Activated B cell treated with CpG ODN at 0.5 μM for 24 hours (primary cell): ENCODE measurements at regions not wholly inside any gene's neighbourhood (a gene's known extent, or its start where the extent isn't known, plus 50 kb on each side); places are given as distances from the start of the nearest gene placed in this dataset.

Source experiments
- ATAC-seq: fragments of 200-7000 bp; cut with Tn5 transposase; one replicate; pipeline ENCODE4 v1.10.0; 2021; ENCODE audit warnings: low read depth, mild to moderate bottlenecking, moderate library complexity
- CTCF ChIA-PET: fragments of 350-600 bp; sonication (Branson Sonifier 250); formaldehyde crosslinking; loops from one replicate; lab custom pipeline; 2021; ENCODE audit warnings: antibody characterized with exemption; lab: Charles Lee
- POLR2A ChIA-PET: fragments of 350-600 bp; sonication (Branson Sonifier 250); formaldehyde crosslinking; loops from one replicate; lab custom pipeline; 2021; ENCODE audit warnings: antibody characterized with exemption; lab: Charles Lee
- DNase-seq: peaks from one replicate; pipeline ENCODE4 v3.0.0; 2022
- H3K27ac Mint-ChIP-seq: one replicate; pipeline ENCODE4 v1.8.0; 2020; ENCODE audit warnings: mixed read lengths
- H3K27me3 Mint-ChIP-seq: one replicate; pipeline ENCODE4 v1.8.0; 2021; ENCODE audit warnings: mixed read lengths
- H3K36me3 Mint-ChIP-seq: one replicate; pipeline ENCODE4 v1.8.0; 2021; ENCODE audit warnings: low read depth, mixed read lengths
- H3K4me1 Mint-ChIP-seq: one replicate; pipeline ENCODE4 v1.8.0; 2021; ENCODE audit warnings: mixed read lengths
- H3K4me3 Mint-ChIP-seq: one replicate; pipeline ENCODE4 v1.8.0; 2020; ENCODE audit warnings: mild to moderate bottlenecking, mixed read lengths
- H3K9me3 Mint-ChIP-seq: one replicate; pipeline ENCODE4 v1.8.0; 2020; ENCODE audit warnings: mixed read lengths
- CTCF ChIP-seq: fragments of 200-600 bp; IDR thresholded peaks from one replicate; pipeline ENCODE4 v1.8.0; 2022; ENCODE audit warnings: antibody characterized with exemption, mild to moderate bottlenecking
- intact Hi-C: fragments of 100-400 bp; cut with micrococcal nuclease; formaldehyde crosslinking; loops from one replicate; pipeline ENCODE4 v1.15.1; 2024

GRCh38 chr2:43049836-43050801 lies 176.3 kb downstream of the ZFP36L2 start:
- intact Hi-C loops = no loop called here
- Mint-ChIP-seq H3K36me3 (no peaks in the 10 kb centered on the region), H3K27me3 (peaks cover 8% of the 10 kb centered on the region), H3K4me3 (no peak overlapping the region), H3K4me1 (peaks cover 14% of the 10 kb centered on the region), H3K27ac (no peak overlapping the region), H3K9me3 (no peaks in the 10 kb centered on the region)
- ChIA-PET CTCF (no interaction called here), POLR2A (interaction anchor here (0.7 kb wide), 1 partner anchor 99 kb away, joined by 6 read pairs; no protein-coding TSS in a partner anchor)
- no peak for DNase-seq
- no peak for TF ChIP-seq CTCF
- no peak for ATAC-seq

- ATAC-seq (no peak), DNase-seq (no peak)
- intact Hi-C loops = no loop called here
- Mint-ChIP-seq H3K4me3 (no peak overlapping the region), H3K9me3 (no peaks in the 10 kb centered on the region), H3K27ac (no peak overlapping the region), H3K4me1 (peaks cover 14% of the 10 kb centered on the region), H3K27me3 (peaks cover 6% of the 10 kb centered on the region), H3K36me3 (no peaks in the 10 kb centered on the region)
- TF ChIP-seq CTCF = no peak
- CTCF ChIA-PET = no interaction called here
- POLR2A ChIA-PET = no interaction called here
These were observed 179.1 kb downstream of the ZFP36L2 start for GRCh38 chr2:43047187-43047780.

DNA sequence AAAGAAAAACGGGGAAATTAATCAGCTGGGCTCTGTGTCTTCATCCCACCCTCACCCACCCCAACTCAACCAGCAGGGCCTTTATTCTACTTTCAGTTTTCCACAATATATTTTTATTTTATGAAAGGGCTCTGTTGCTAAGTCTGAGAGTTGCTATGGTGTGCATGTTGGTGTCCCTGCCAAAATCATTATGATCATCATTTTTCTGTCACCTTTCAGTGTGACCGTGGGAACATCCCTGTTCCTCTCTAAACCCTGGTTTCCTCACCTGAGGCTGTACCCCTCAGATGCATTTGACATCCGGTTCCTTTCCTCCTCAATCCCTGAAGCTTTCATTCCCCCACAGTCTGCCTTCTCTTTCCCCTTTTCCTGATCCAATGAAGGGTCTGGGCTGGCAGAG lies 180.5 kb downstream of the ZFP36L2 start:
- POLR2A ChIA-PET = no interaction called here
- Mint-ChIP-seq H3K9me3 (no peaks in the 10 kb centered on the region), H3K27me3 (peaks cover 3% of the 10 kb centered on the region), H3K4me3 (no peak overlapping the region), H3K4me1 (peaks cover 12% of the 10 kb centered on the region), H3K27ac (no peak overlapping the region), H3K36me3 (no peaks in the 10 kb centered on the region)
- no peak for TF ChIP-seq CTCF
- DNase-seq (no peak), ATAC-seq (no peak)
- intact Hi-C loops = no loop called here
- CTCF ChIA-PET = no interaction called here

DNA sequence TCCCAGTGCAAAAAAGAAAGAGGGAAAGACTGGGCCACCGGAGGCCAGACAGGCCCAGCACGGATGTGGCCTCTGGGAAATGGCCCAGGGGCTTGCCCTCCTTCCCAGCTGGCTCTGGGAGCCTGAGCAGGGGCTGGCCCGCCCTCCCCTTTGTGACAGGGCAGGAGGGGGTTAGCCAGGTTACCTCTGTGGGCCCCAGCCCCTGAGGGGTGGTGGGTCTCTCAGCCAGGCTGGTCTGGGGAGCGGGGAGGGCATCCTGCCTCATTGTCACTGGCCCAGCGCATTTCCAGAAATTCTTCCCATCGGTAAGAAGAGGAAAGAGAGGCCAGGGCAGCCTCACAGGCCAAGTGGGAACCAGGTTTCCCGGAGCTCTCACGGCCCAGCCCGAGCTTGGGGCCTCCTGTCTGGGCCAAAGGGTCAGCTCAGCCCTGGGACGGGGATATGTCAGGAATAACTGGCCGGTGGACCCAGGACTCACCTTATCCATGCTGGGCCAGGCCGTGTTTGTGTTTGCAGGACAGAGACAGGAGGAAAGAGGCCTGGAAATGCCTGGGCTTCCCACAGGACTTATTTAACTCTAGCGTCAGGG lies 182.2 kb downstream of the ZFP36L2 start:
- Mint-ChIP-seq H3K36me3 (no peaks in the 10 kb centered on the region), H3K27ac (no peak overlapping the region), H3K9me3 (no peaks in the 10 kb centered on the region), H3K27me3 (no peaks in the 10 kb centered on the region), H3K4me1 (peaks cover 4% of the 10 kb centered on the region), H3K4me3 (no peak overlapping the region)
- POLR2A ChIA-PET = no interaction called here
- TF ChIP-seq CTCF = no peak
- ATAC-seq (no peak), DNase-seq (no peak)
- CTCF ChIA-PET = no interaction called here
- intact Hi-C loops = no loop called here

DNA sequence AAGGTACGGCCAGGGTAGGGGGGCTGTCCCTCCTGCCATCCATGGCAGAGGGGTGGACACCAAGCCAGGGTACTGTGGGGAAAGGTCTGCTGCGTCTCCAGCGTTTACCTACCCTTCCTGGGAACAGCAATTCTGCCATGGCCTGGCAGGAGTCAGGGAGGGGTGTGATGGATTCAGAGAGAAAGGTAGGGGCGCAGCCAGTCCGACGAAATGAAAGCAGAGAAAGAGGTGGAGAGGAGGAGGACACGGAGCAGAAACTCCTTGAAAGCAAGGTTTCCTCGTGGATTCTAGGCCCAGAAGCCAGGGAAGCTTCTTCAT lies 182.9 kb downstream of the ZFP36L2 start:
- POLR2A ChIA-PET = no interaction called here

More for the DNA sequence above, 182.9 kb downstream of the ZFP36L2 start:
- Mint-ChIP-seq H3K36me3 (no peaks in the 10 kb centered on the region), H3K4me1 (peaks cover 4% of the 10 kb centered on the region), H3K27ac (no peak overlapping the region), H3K9me3 (no peaks in the 10 kb centered on the region), H3K4me3 (no peak overlapping the region), H3K27me3 (no peaks in the 10 kb centered on the region)
- CTCF ChIA-PET = no interaction called here
- intact Hi-C loops = no loop called here
- TF ChIP-seq CTCF = no peak
- no peak for ATAC-seq
- no peak for DNase-seq
